ENCODE measurements at regions not wholly inside any gene's neighbourhood (a gene's known extent, or its start where the extent isn't known, plus 50 kb on each side); places are given as distances from the start of the nearest gene placed in this dataset.
A peak's percentile ranks its signal among the peaks of the same experiment; 100 is the strongest.
"Not testable (repeated sequence)": the region's sequence is repeated elsewhere in the genome, so short reads cannot be mapped to it uniquely, and the experiment has no call there.

DNA sequence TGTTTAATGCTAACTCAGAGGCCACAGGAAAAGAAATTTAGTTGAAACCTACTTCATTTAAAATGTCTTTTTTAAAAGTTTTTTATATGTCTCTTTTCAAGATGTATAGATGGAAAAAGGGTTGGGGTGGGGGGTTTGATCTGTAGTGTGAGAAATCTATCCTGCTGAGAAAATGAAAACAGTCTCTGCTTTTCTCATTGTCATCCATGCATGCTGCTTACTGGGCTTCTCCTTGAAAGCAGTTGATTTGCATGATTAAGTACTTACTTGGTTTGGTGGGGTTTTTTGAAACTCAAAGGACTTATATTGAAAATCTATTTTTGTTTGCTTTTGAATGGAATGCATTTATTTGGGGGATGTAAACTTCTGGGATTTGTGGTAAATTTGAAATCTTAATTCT lies 313.6 kb upstream of the DKK2 start:
- Histone ChIP-seq H3K4me1 (ENCODE audit: control insufficient read depth, insufficient read depth, low read length) (peaks cover 23% of the 10 kb centered on the region), H3K4me3 (ENCODE audit: low read depth, low read length) (no peak overlapping the region), H3K36me3 (ENCODE audit: control insufficient read depth, insufficient read depth, low read length) (no peaks in the 10 kb centered on the region), H3K9me3 (ENCODE audit: control insufficient read depth, insufficient read depth, low read length) (no peaks in the 10 kb centered on the region), H3K9ac (ENCODE audit: low read depth, low read length) (no peak overlapping the region), H3K27me3 (ENCODE audit: control insufficient read depth, insufficient read depth, low read length) (no peaks in the 10 kb centered on the region)

DNA sequence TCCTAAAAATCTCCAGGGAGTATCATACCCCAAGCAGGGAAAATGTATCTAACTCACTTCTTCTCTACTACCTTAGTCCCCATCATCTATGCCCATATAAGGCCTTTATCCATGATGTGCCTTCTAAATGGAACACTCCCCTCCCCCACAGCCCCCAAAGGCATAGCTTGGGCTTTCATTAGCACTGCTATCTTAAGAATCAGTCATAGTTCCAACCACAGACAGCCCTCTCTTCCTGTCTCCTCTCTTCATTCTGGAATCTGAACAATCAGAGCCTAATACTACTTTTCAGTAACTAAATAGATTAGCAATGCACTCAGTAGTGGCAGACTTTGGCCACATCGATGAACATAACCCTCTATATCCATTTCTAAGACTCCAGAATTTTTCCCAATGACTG lies 313.2 kb upstream of the DKK2 start:
- Histone ChIP-seq H3K36me3 (ENCODE audit: control insufficient read depth, insufficient read depth, low read length) (no peaks in the 10 kb centered on the region), H3K9me3 (ENCODE audit: control insufficient read depth, insufficient read depth, low read length) (no peaks in the 10 kb centered on the region), H3K9ac (ENCODE audit: low read depth, low read length) (no peak overlapping the region), H3K4me3 (ENCODE audit: low read depth, low read length) (peak overlapping the region; percentile 2), H3K27me3 (ENCODE audit: control insufficient read depth, insufficient read depth, low read length) (no peaks in the 10 kb centered on the region), H3K4me1 (ENCODE audit: control insufficient read depth, insufficient read depth, low read length) (peaks cover 23% of the 10 kb centered on the region)

DNA sequence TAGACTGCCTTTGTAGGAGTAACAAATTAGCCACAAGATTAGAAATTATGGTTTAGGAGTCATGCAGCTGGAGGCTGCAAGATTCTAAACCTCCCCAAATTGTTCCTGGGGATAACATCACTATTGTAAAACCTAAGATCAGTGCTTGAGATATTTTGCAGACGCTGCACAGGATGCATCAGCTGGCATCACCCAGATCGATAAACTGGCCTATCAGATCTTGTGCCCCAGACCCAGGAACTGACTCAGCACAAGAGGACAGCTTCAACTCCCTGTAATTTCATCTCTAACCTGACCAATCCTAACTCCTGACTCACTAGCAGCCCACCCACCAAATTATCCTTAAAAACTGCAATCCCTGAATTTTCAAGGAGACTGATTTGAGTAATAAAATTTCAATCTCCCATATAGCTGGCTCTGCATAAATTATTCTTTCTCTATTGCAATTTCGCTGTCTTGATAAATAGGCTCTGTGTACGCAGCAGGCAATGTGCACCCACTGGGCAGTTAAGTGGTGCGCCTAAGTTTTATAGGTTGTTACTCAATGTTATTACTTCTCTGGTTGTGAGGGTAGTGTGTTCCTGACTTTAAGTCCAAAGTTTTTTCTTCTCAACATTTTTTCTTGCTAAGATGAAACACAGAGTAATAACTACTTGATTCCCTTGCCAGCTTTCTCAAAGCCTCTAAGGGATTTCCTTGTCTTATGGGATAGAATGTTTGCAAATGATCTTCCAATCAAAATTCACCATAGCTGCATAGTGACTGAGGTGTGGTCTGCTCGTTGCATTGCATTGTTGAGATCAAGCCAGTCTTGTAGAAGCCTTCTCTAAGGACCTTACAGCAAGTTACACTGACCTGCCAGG lies 312.3 kb upstream of the DKK2 start:
- no peaks in the 10 kb centered on the region for H3K27me3 ChIP-seq (ENCODE audit: control insufficient read depth, insufficient read depth, low read length)
- no peaks in the 10 kb centered on the region for H3K9me3 ChIP-seq (ENCODE audit: control insufficient read depth, insufficient read depth, low read length)
- H3K4me1 ChIP-seq (ENCODE audit: control insufficient read depth, insufficient read depth, low read length): peaks cover 23% of the 10 kb centered on the region
- H3K4me3 ChIP-seq (ENCODE audit: low read depth, low read length): no peak overlapping the region
- H3K9ac ChIP-seq (ENCODE audit: low read depth, low read length): no peak overlapping the region
- H3K36me3 ChIP-seq (ENCODE audit: control insufficient read depth, insufficient read depth, low read length): no peaks in the 10 kb centered on the region

DNA sequence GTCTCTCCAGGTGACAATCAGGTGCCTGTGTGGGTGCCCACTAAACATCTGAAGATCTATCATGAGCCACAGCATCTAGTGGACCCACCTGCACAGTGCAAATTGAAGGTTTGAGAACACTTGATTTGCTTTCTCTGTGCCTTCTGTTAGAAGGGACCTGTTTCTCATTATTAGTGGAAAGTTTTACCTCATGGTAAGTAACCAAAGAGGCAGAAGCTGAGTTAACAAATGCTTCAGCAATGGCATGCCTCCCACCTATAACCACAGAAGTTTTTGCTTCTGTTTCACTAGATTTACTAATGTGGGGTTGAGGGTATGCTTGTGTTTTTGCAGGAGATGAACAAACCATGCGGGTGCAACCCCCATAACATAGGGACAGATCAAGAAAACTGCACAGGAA lies 297.4 kb upstream of the DKK2 start:
- Histone ChIP-seq H3K36me3 (ENCODE audit: control insufficient read depth, insufficient read depth, low read length) (no peaks in the 10 kb centered on the region), H3K27me3 (ENCODE audit: control insufficient read depth, insufficient read depth, low read length) (no peaks in the 10 kb centered on the region), H3K9ac (ENCODE audit: low read depth, low read length) (no peak overlapping the region), H3K9me3 (ENCODE audit: control insufficient read depth, insufficient read depth, low read length) (no peaks in the 10 kb centered on the region), H3K4me1 (ENCODE audit: control insufficient read depth, insufficient read depth, low read length) (no peaks in the 10 kb centered on the region), H3K4me3 (ENCODE audit: low read depth, low read length) (no peak overlapping the region)

DNA sequence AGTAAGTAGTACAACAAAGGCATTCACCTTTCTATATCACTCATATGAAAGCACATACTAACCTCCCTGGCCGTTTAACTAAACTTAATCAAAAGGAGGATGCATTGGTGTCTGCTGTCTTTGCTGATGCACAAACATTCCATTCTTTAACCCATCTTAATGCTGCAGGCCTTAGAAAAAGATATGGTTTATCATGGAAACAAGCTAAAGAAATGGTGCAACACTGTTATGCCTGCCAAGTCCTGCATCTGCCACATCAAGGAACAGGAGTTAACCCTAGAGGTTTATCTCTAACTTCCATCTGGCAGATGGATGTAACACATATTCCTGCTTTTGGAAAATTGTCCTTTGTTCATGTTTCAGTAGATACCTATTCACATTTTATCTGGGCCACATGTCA lies 296.5 kb upstream of the DKK2 start:
- H3K27me3 ChIP-seq (ENCODE audit: control insufficient read depth, insufficient read depth, low read length); H3K9ac ChIP-seq (ENCODE audit: low read depth, low read length); H3K4me3 ChIP-seq (ENCODE audit: low read depth, low read length); H3K4me1 ChIP-seq (ENCODE audit: control insufficient read depth, insufficient read depth, low read length); H3K36me3 ChIP-seq (ENCODE audit: control insufficient read depth, insufficient read depth, low read length); H3K9me3 ChIP-seq (ENCODE audit: control insufficient read depth, insufficient read depth, low read length): not testable (repeated sequence)

DNA sequence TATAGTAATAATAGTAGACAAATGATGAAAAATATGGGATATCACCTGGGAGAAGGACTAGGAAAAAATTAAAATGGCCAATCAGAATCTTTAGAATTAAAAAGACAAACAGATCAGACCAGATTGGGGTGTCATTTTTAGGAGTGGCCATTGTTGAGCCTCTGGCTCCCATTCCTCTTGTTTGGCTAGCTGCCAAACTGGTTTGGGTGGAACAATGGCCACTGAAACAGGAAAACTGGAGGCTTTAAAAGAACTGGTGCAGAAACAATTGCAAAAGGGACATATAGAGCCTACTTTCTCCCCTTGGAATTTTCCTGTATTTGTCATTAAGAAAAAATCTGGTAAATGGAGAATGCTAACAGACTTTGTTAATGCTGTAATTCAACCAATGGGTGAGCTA lies 294.8 kb upstream of the DKK2 start:
- Histone ChIP-seq H3K9ac (ENCODE audit: low read depth, low read length) (no peak overlapping the region), H3K4me1 (ENCODE audit: control insufficient read depth, insufficient read depth, low read length) (no peaks in the 10 kb centered on the region), H3K27me3 (ENCODE audit: control insufficient read depth, insufficient read depth, low read length) (no peaks in the 10 kb centered on the region), H3K9me3 (ENCODE audit: control insufficient read depth, insufficient read depth, low read length) (peaks cover 7% of the 10 kb centered on the region), H3K4me3 (ENCODE audit: low read depth, low read length) (no peak overlapping the region), H3K36me3 (ENCODE audit: control insufficient read depth, insufficient read depth, low read length) (no peaks in the 10 kb centered on the region)

DNA sequence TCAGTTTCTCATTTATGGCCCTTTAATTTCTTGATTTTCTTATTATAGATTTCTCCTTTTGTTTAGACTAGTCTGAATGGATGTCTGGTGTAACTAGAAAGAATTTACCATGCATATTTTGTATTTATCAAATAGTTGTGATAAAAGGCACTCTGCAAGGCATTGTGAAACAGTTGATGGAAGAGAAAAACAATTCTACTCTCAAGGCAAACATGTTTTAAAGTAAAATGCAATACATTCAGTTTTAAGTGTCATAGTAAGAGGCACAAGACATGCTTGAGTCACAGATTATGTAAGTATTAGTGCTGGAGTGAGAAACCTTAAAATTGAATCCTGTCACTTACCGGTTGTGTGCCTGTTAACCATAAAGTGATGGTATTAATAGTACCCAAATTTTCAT lies 283.3 kb upstream of the DKK2 start:
- Histone ChIP-seq H3K9me3 (ENCODE audit: control insufficient read depth, insufficient read depth, low read length) (no peaks in the 10 kb centered on the region), H3K36me3 (ENCODE audit: control insufficient read depth, insufficient read depth, low read length) (no peaks in the 10 kb centered on the region), H3K4me1 (ENCODE audit: control insufficient read depth, insufficient read depth, low read length) (no peaks in the 10 kb centered on the region), H3K27me3 (ENCODE audit: control insufficient read depth, insufficient read depth, low read length) (no peaks in the 10 kb centered on the region), H3K4me3 (ENCODE audit: low read depth, low read length) (no peak overlapping the region), H3K9ac (ENCODE audit: low read depth, low read length) (no peak overlapping the region)

DNA sequence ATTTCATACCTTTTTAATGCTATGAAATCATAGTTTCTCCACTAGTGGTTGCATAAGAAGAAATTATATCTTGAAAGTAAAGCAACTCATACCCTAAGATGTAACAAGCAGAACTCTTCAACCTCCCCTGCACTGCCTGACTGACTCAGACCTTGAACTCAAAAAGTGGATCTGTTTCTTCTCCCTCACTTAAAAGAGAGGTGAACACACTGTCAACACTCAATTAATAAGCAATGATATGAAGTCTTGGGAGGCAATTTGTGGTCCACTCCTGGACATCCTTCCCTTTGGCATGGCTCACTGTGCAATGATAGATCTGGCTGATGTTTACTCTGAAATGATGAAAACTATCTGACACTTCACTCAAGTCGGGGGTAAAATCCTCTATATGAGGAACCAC lies 282.0 kb upstream of the DKK2 start:
- Histone ChIP-seq H3K27me3 (ENCODE audit: control insufficient read depth, insufficient read depth, low read length) (no peaks in the 10 kb centered on the region), H3K9ac (ENCODE audit: low read depth, low read length) (no peak overlapping the region), H3K9me3 (ENCODE audit: control insufficient read depth, insufficient read depth, low read length) (no peaks in the 10 kb centered on the region), H3K4me3 (ENCODE audit: low read depth, low read length) (no peak overlapping the region), H3K36me3 (ENCODE audit: control insufficient read depth, insufficient read depth, low read length) (no peaks in the 10 kb centered on the region), H3K4me1 (ENCODE audit: control insufficient read depth, insufficient read depth, low read length) (no peaks in the 10 kb centered on the region)

DNA sequence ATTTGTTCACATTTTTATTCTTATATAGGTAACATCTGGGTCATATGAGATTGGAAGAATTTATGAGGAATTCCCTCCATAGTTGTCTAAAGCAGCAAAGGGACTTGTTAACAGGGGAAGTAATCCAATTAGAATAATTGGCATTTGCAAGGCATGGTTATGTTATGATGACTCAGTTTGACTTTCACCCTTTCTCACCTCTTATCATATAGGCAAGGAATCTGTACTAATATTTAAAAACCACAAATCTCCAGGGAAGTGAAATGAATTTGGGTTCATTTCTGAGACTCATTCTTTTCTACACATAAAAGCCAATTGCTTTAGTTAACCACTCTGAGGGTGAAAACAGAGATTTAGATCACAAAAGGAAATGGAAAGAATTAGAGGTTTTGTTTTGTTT lies 281.5 kb upstream of the DKK2 start:
- H3K4me1 ChIP-seq (ENCODE audit: control insufficient read depth, insufficient read depth, low read length): no peaks in the 10 kb centered on the region
- no peaks in the 10 kb centered on the region for H3K9me3 ChIP-seq (ENCODE audit: control insufficient read depth, insufficient read depth, low read length)
- H3K27me3 ChIP-seq (ENCODE audit: control insufficient read depth, insufficient read depth, low read length): no peaks in the 10 kb centered on the region
- H3K4me3 ChIP-seq (ENCODE audit: low read depth, low read length): no peak overlapping the region
- no peak overlapping the region for H3K9ac ChIP-seq (ENCODE audit: low read depth, low read length)
- H3K36me3 ChIP-seq (ENCODE audit: control insufficient read depth, insufficient read depth, low read length): no peaks in the 10 kb centered on the region

DNA sequence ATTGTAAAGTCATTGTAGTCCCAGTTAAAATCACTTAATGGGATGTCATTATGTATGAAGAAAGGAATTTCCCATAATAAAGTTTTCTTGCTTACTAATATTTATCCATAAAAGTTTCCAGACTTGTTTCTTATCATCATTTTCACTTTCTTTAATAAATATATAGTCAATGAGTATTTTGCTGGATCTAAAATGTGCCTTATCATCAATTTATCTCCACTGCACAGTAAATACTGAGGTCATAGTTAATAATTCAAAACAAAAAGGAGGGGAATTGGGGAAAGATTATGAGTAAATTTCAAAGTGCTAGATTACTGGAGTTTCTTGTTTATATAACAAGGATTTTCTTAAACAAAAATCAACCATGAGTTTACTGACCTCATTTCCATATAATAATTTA lies 279.5 kb upstream of the DKK2 start:
- no peaks in the 10 kb centered on the region for H3K36me3 ChIP-seq (ENCODE audit: control insufficient read depth, insufficient read depth, low read length)
- H3K4me3 ChIP-seq (ENCODE audit: low read depth, low read length): no peak overlapping the region
- no peaks in the 10 kb centered on the region for H3K27me3 ChIP-seq (ENCODE audit: control insufficient read depth, insufficient read depth, low read length)
- H3K4me1 ChIP-seq (ENCODE audit: control insufficient read depth, insufficient read depth, low read length): no peaks in the 10 kb centered on the region
- H3K9ac ChIP-seq (ENCODE audit: low read depth, low read length): no peak overlapping the region
- H3K9me3 ChIP-seq (ENCODE audit: control insufficient read depth, insufficient read depth, low read length): no peaks in the 10 kb centered on the region

DNA sequence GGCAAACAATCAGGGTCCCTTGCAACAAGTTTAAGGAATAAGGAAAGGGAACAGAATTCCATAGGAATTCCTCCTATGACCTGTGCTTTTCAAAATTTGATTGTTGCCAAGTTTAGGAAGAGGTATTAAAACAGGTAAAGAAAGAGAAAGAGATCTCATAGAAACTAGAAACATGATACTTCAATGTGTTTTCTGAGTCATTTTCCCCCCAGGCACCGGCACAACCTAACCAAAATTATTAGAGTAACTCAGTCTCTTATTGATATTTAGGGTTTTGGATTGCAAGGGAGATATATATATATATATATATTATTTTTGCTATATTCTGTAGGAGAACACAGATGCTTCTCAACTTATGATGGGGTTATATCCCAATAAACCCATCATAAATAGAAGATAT lies 278.0 kb upstream of the DKK2 start:
- Histone ChIP-seq H3K27me3 (ENCODE audit: control insufficient read depth, insufficient read depth, low read length) (no peaks in the 10 kb centered on the region), H3K9me3 (ENCODE audit: control insufficient read depth, insufficient read depth, low read length) (no peaks in the 10 kb centered on the region), H3K36me3 (ENCODE audit: control insufficient read depth, insufficient read depth, low read length) (no peaks in the 10 kb centered on the region), H3K4me1 (ENCODE audit: control insufficient read depth, insufficient read depth, low read length) (no peaks in the 10 kb centered on the region), H3K9ac (ENCODE audit: low read depth, low read length) (no peak overlapping the region), H3K4me3 (ENCODE audit: low read depth, low read length) (no peak overlapping the region)

DNA sequence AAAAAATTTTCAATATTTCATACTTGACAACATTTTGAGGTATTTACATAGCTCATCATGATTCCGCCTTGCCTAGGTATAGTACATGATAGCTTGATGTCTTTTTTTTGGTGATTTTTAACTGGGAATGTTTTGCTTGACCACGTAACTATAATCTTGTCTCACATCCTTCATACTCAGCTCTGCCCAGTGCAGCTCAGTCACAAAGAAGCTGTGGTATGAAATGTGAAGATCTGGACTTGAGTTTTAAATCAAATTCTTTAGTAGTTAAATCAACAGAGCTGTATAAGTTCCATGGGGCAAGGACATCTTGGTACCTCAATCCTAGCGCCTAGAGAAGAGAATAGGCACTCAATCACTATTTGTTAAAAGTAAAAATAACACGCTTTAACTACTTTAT lies 276.3 kb upstream of the DKK2 start:
- no peak overlapping the region for H3K4me3 ChIP-seq (ENCODE audit: low read depth, low read length)
- no peak overlapping the region for H3K9ac ChIP-seq (ENCODE audit: low read depth, low read length)
- H3K4me1 ChIP-seq (ENCODE audit: control insufficient read depth, insufficient read depth, low read length): no peaks in the 10 kb centered on the region
- no peaks in the 10 kb centered on the region for H3K36me3 ChIP-seq (ENCODE audit: control insufficient read depth, insufficient read depth, low read length)
- no peaks in the 10 kb centered on the region for H3K27me3 ChIP-seq (ENCODE audit: control insufficient read depth, insufficient read depth, low read length)
- H3K9me3 ChIP-seq (ENCODE audit: control insufficient read depth, insufficient read depth, low read length): no peaks in the 10 kb centered on the region

Data from iPS-15b (cell line).